Brain pericyte (primary cell): ENCODE measurements at regions not wholly inside any gene's neighbourhood (a gene's known extent, or its start where the extent isn't known, plus 50 kb on each side); places are given as distances from the start of the nearest gene placed in this dataset.
A peak's percentile ranks its signal among the peaks of the same experiment; 100 is the strongest.

Source experiments
- DNase-seq: peaks from one replicate; pipeline ENCODE4 v3.0.0-alpha.2; 2012; ENCODE audit warnings: low read depth, low spot score

DNA sequence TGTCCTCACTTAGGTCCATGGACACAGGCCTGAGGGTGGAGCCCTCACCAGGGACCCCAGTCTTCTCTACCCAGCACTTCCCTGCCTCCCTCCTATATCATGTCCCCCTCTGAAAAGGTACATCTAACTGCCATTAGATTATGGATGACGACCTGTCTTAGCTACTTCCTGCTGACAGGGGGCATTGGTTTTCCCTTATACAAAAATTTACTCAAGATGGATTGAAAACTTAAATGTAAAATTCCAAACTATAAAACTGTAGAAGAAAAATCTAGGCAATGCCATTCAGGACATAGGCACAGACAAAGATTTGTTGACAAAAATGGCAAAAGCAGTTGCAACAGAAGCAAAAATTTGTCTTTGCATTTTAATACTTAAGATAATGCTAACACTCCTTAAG lies 623.2 kb upstream of the FAM174A start:
- no peak for DNase-seq

DNA sequence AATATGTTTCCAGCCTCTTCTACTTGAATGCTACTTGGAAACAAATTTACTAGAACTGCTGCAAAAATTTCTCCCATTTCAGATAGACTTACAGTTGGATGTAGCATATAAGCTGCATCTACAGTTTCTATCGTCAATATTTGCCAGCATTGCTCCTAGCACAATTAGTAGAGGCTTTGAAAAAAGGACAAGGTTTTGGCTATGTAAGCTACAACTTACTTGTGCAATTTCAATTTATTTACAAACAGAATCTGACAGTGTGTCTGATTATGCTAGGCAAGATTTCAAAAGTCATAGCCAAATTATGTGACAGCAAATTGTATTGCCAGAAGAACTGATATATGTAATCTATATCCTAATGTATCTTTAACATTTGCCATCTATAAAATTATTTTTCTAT lies 628.4 kb upstream of the FAM174A start:
- DNase-seq, result no peak

DNA sequence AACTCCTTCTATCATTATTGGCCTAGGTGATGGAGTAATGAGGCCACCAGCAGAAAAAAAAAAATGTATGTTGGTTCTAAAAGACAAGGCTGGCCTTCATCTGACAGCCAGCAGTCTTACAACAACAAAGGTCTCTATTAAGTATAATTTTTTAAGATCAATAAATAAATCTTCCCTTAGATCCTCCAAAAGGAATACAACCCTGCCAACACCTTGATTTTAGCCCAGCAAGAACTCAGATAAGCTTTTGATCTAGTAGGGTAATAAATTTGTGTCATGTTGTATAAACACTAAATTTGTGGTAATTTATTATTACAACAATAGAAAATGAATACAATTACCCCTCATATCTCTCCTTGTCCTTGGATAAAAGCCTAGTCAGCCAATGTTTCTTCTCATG lies 633.2 kb upstream of the FAM174A start:
- no peak for DNase-seq

DNA sequence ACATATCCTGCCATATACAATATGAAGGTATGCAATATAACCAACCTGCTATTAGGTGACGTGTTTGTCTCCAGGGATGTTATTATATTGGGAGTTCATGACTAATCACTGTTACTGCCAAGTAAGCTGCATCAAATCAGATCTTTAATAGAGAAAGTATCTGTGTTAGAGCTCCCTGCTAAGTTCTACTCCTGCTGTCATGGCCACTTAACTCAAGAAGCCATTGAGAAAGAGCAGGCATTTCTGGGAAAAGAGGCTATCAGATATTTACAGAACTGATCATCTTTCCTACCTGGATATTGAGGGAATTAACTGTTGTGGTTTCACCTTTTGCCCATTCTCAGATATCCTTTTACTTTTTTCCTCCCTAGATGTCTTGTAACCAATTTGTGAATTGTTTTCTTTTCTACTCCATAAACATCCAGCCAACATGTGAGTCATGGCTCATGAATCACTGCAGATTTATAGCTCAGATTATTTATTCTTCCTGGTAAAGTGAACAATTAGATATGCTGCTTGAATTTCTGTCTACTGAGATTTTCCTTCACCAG lies 634.8 kb upstream of the FAM174A start:
- peak; percentile 36 for DNase-seq

DNA sequence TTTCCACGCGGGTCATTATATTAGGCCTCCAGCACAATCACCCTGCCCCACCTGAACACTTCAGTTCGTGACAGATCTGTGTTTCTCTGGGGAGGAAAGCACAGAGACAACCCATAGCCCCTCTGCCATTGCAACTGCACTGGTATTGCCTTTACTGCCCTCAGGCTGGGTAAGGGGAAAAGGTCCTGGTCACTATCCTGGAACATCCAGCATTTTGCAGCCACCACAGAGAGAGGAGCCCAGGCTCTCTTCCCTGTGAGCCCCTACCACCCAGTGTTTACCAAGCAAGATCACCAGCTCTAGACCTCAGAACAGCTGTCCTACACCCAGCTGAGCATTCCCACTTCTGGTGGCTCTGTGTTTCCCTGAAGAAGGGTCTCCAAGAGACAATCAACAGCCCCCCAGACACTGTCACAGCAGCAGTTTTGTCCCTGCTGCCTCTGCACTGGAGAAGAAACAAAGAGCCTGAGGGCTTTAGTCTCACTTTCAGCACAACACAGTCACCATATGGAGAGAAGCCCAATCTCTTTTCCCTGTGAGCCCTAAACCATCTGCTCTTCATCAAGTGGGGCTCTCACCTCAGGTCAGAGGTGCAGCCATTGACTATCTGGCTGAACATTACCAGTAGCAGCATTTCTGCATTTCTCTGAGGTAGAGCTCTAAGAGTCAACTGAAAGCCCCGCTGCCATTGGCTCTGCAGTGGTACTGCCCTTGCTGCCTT lies 655.2 kb upstream of the FAM174A start:
- no peak for DNase-seq

DNA sequence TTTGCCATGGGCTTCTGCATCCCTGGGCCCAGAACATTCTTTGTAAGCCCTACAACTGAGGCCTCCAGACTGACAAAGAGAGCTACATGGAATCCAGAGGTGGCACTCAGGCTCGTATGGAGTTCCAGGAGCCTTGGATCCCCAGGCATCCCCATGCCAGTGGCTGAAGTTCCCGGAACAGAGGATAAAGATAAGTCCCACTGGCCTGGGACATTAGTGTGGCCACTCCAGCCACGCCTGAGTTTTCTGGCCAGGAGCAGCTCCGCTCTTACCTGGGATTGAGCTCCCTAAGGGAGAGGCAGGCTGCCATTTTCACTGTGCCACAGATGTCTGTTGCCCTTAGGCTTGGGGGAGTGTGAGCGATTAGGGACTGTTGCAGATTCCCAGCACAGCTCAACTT lies 656.3 kb upstream of the FAM174A start:
- DNase-seq, result no peak

DNA sequence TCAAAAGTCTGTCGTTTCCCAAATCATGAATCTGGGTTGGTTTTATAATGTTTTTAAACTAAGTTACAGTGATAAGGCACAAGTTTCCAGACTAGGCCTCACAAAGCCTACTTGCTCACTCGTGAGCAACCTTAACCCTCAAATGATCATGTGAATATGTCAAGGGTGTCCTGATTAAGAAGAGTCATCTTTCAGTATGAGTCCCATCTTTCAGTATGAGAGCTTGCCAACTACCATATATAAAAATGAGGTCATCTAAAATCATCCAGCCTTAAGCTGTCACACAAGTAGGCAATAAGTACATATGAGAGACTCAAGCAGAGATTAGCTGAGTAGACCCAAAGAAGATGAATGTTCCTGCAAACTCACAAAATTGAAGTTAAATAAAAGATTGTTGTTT lies 668.4 kb upstream of the FAM174A start:
- no peak for DNase-seq

DNA sequence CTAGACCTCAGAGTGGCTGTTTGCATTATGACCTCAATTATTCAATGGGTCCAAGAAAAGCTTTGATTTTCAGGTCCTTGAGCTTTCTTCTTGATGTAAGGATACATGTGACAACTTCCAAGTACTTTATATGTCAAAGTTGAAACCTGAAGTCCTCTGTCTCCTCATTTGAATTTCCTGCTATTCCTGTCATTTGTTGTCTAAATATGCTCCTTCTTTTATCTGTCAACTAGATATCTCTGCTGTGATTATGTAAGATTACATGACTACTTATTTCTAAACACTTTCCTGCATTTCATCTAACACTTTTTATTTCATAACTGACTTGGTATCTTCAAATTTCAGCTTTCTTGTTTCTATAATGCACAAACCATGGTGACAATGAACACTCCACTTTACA lies 670.0 kb upstream of the FAM174A start:
- DNase-seq, result no peak

DNA sequence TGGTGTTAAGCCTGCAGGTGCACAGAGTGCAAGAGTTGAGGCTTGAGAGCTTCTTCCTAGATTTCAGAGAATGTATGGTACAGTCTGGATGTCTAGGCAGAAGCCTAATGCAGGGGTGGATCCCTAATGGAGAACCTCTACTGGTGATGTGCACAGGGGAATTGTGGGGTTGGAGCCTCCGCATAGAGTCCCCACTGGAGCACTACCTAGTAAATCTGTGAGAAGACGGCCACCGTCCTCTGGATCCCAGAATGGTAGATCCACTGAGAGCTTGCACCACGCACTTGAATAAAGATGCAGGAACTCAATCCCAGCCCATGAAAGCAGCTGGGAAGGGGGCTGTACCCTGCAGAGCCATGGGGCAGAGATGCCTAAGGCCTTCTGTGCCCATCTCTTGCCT lies 699.4 kb upstream of the FAM174A start:
- DNase-seq, result no peak

DNA sequence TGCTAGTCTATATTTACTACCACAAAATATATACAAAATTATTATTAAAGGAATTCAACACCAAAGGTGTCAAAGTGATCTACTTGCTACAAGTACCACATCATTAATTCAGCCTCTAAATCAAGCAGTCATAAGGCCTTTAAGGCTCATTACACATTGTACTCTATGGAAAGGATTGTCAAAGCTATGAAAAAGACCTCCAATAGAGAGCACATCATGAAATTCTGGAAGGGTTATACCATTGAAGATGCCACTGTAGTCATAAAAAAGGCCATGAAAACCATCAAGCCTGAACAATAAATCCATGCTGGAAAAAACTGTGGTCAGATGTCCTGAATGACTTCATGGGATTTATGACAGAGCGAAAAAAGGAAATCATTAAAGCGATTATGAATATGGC lies 708.0 kb upstream of the FAM174A start:
- no peak for DNase-seq

DNA sequence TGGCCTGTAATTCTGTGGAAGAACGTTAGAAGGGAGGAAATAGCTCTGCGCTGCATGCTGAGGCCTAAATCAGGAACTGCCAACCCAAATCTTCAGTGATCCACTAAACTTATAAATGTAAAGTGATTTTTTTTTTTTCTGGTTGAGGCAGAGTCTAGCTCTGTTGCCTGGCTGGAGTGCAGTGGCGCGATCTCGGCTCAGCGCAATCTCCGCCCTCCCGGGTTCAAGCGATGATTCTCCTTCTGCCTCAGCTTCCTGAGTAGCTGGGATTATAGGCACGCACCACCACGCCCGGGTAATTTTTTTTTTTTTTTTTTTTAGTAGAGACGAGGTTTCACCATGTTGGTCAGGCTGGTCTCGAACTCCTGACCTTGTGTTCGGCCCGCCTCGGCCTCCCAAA lies 717.4 kb upstream of the FAM174A start:
- no peak for DNase-seq

DNA sequence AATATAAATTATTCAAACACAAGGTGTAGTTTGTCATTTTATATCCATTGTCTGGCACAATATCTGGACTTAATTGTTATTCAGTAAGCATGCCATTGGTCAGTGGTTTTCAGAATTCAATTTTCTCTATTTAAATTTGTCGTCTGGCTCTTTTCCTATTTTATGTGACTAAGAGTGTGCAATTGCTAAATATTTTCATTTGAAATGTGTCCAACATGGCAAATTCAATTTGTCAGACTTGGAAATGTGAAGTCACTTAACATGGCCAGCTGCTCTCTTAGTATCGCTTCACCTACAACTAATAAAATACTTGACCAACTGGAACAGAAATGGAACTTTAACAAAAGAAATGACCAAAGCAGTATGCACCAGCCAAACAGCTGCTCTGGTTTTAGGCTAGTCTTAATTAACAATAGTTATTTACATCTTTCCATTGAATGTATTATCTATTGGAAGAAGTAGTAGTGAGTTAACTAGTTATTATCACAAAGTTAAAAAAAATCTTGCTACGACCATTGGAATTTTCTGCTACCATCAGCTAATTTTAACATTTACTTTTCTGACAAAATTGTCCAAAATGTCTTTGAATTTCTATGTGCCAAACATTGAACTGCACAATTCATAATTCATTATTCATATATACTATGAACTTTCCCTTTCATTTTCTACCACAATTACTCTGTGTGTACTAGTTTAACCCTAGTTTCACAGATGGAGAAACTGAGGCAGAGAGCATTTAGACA lies 720.7 kb upstream of the FAM174A start:
- DNase-seq, result no peak

DNA sequence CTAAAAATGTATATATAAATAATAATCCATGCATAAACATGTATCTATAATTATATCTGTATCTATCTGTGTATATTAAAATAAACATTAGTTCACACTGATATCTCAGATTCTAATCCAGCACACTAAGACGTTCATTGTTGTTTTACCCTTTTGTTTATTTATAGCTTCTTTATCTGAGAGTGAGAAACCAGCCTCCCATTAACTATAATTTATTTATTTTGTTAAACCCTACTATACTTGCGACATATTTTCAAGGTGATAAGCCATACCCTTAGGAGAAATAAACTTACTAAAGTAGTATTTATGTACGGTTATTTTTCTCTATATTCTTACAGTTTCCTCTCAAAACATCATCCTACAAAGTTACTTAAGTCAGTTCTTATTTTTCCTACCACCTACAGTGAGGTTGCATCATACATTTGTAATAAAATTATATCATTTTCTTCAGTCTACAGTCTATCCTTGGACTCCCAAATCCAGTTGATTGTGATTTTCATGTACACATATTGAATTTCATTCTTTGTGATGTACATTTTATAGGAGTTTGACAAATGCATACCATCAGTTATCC lies 726.4 kb upstream of the FAM174A start:
- DNase-seq, result no peak

DNA sequence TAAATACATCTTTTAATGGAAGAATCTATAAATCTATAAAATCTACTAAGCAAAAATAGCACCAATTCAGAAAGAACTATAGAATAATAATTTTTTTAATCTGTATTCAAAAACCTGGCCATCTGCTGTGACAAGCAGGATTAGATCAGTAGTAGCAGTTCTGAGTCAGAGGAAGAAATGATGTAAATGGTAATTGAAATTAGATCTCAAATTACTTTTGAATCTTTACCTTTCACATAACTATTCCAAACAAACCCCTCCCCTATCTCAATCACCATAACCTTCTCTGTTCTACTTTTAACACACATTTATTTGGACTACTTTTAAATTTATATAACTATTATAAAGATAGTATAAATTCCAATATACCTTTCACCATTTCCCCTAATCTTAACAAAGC lies 727.8 kb upstream of the FAM174A start:
- DNase-seq, result no peak

DNA sequence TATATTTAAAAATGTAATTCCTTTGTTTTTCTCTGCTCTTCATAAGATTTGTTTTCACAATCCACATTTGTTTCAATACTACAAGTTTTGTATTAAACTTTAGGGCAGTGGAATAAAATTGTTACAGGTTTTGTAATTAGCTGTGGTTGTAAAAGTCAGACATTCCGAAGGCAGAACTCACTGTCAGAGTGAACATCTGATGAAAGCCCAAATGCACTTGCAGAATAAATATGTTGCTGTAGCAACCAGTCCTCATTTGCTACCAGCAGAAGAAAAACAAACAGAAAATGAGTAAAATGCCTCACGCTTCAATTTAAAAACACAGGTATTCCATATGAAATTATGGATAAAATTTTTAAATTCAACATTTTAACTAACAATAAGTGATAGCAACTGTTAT lies 740.1 kb upstream of the FAM174A start:
- no peak for DNase-seq

DNA sequence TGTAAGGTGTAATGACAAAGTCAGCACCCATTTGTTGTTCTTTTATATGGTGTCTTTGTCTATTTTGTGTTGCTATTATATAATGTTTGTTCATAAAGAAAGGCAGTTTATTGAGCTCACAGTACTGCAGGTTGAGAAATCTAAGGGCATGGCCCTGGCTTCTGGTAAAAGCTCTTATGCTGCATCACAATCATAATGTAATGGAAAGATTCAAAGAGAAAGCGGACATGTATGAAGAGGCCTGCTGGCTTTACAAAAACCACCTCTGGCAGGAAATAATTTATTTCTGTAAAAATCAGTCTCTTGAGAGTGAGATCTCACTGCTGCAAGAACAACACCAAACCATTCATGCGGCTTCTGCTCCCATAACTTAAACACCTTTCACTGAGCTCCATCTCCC lies 746.7 kb upstream of the FAM174A start:
- DNase-seq, result no peak

DNA sequence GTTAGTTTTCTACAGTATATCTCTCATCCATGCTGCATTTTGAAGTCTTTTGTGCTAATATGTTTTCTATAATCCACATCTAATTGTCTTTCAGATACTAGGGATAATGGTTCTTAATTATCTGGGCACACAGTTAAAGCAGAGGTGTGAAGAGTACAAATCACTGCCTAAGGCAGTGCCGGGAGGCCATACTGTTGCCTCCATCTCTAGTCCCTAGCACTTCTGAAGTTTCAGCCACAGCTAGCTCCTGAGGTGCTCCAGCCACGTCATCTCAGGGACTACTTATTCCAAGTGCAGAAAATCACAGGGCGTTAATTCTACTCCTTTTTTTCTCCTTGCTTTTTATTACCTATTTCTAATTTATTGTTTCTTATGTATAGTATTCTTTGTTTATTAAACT lies 760.0 kb upstream of the FAM174A start:
- DNase-seq, result no peak

DNA sequence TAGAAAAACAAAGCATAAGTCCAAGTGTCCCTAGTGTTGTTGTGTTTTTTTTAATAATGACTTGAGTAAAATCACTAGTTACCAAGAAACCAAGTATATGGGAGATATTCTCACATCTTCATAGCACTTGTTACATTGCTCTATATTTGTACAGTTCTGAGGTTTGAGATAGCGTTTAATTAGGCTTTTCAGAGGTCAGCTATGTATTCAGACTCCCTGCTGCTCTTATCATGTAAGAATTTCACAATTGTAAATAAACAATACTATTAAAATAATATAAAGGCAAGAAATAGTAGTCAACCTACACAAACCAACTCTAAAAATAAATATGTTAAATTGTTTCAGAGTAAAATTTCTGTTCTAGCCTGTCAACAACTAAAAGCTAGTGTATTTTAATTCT lies 761.9 kb upstream of the FAM174A start:
- DNase-seq, result no peak

DNA sequence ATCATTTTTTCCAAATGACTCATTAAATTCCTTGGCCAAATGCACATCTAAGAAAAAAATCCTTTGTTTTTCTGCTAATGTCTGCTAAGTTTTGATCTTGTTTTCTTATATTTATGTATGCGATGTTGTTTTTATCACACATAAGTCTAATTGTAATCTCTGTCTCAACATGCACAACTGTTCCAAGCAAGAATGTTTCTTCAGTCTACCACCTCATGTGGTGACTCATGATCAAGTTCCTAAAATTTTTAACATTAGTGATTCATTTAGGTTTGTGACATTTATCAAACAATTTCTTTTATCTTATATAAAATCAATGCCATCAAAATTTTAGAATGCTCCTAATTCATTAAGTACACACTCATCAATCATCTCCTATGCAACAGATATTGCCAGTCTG lies 763.9 kb upstream of the FAM174A start:
- no peak for DNase-seq

DNA sequence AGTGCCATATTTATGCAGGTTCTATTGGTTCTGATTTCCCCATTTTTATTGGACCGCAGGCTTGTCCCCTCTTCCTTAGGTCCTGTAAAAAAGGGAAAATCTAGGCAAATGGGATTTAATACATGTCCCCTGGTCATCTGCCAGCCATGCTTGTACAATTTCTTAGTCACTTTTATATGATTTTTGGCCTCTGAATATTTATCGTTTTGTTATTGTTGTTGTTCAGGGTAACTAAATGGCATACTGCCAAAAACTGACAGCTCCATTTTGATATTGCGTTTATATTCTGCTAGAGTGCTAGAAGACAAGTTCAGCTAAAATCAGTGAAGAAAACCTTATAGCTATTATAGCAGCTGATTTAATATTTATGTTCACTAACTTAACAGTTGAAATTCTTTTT lies 770.2 kb upstream of the FAM174A start:
- DNase-seq, result no peak

DNA sequence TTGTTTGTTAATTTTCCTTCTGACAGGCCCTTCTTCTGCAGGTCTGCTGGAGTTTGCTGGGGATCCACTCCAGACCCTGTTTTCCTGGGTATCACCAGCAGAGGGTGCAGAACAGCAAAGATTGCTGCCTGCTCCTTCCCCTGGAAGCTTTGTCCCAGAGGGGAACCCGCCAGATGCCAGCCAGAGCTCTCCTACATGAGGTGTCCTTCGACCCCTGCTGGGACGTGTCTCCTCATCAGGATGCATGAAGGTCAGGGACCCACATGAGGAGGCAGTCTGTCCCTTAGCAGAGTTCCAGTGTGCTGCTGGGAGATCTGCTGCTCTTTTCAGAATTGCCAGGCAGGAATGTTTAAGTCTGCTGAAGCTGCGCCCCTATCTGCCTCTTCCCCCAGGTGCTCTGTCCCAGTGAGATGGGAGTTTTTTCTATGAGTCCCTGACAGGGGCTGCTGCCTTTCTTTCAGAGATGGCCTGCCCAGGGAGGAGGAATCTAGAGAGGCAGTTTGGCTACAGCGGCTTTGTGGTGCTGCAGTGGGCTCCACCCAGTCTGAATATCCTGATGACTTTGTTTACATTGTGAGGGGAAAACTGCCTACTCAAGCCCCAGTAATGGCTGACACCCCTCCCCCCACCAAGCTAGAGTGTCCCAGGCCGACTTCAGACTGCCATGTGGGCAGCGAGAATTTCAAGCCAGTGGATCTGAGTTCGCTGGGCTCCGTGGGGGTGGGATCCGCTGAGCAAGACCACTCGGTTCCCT lies 772.0 kb upstream of the FAM174A start:
- DNase-seq, result no peak

DNA sequence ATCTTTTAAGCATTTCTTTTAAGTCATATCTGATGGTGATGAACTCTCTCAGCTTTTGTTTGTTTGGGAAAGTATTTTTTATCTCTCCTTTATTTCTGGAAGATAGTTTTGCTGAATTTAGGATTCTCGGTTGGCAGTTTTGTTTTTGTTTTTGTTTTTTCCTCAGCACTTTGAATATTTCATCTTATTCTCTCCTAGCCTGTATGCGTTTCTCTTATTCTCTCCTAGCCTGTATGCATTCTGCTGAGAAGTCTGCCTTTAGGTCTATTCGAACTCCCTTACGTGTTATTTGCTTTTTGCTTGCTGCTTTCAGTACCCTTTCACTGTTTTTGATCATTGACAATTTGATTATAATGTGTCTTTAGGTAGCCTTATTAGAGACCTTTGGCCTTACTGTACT lies 787.8 kb upstream of the FAM174A start:
- DNase-seq, result no peak
